OCI-LY7 (cell line): ENCODE measurements at regions not wholly inside any gene's neighbourhood (a gene's known extent, or its start where the extent isn't known, plus 50 kb on each side); places are given as distances from the start of the nearest gene placed in this dataset.

ENCODE experiments used
- BruUV-seq: library from RNA; stranded (reverse); fragments of 400-500 nt; replicated peaks from 2 replicates; lab custom pipeline; 2021; lab: Mats Ljungman, UMichigan
- CTCF ChIA-PET: fragments of 300-600 bp; sonication (Branson Sonifier 250); formaldehyde crosslinking; loops from one replicate; lab custom pipeline; 2022; ENCODE audit warnings: antibody characterized with exemption; ENCODE audit not compliant: unreplicated experiment; lab: Charles Lee
- POLR2A ChIA-PET: fragments of 300-600 bp; sonication (Branson Sonifier 250); formaldehyde crosslinking; loops from one replicate; lab custom pipeline; 2022; ENCODE audit warnings: antibody characterized with exemption; lab: Charles Lee
- DNase-seq: peaks from one replicate; pipeline ENCODE4 v3.0.0-alpha.2; 2015; ENCODE audit warnings: low spot score
- H2AFZ ChIP-seq: fragments of 200-600 bp; sonication (generic), shearing (Covaris generic); 2 replicates; pipeline ENCODE4 v1.6.1; 2014; ENCODE audit warnings: mild to moderate bottlenecking, antibody characterized with exemption, low read length, moderate library complexity
- H3K27ac ChIP-seq: fragments of 200-600 bp; sonication (generic); 2 replicates; pipeline ENCODE4 v1.5.1; 2014; ENCODE audit warnings: mixed run types, low read depth, mild to moderate bottlenecking, moderate library complexity, low read length, inconsistent platforms; ENCODE audit not compliant: poor library complexity, severe bottlenecking
- H3K36me3 ChIP-seq: fragments of 200-600 bp; sonication (generic); 2 replicates; pipeline ENCODE4 v1.6.1; 2014; ENCODE audit warnings: mild to moderate bottlenecking, antibody characterized with exemption, low read length, moderate library complexity, mixed read lengths; ENCODE audit not compliant: insufficient read depth
- H3K4me1 ChIP-seq: fragments of 200-600 bp; sonication (generic); 2 replicates; pipeline ENCODE4 v1.5.1; 2014; ENCODE audit warnings: mild to moderate bottlenecking, low read length; ENCODE audit not compliant: insufficient read depth, poor library complexity, severe bottlenecking
- H3K4me2 ChIP-seq: fragments of 200-600 bp; sonication (generic); 2 replicates; pipeline ENCODE4 v1.6.1; 2014; ENCODE audit warnings: mild to moderate bottlenecking, low read length
- H3K4me3 ChIP-seq: fragments of 200-600 bp; sonication (generic); 2 replicates; pipeline ENCODE4 v1.5.1; 2014; ENCODE audit warnings: mild to moderate bottlenecking, low read depth, low read length; ENCODE audit not compliant: poor library complexity, severe bottlenecking
- H3K79me2 ChIP-seq: fragments of 200-600 bp; sonication (generic); 2 replicates; pipeline ENCODE4 v1.6.1; 2016; ENCODE audit warnings: low read depth, mild to moderate bottlenecking, low read length, moderate library complexity, mixed read lengths; ENCODE audit not compliant: insufficient read depth
- H3K9me2 ChIP-seq: fragments of 200-600 bp; sonication (generic); 2 replicates; pipeline ENCODE4 v1.6.1; 2016; ENCODE audit warnings: mild to moderate bottlenecking, low read length, mixed read lengths; ENCODE audit not compliant: insufficient read depth
- H3K9me3 ChIP-seq: fragments of 200-600 bp; sonication (generic); 2 replicates; pipeline ENCODE4 v1.6.1; 2014; ENCODE audit warnings: mild to moderate bottlenecking, mixed run types, low read length, mixed read lengths
- H4K20me1 ChIP-seq: fragments of 200-600 bp; sonication (generic); 2 replicates; pipeline ENCODE4 v1.6.1; 2014; ENCODE audit warnings: mild to moderate bottlenecking, antibody characterized with exemption, low read length, moderate library complexity, mixed read lengths; ENCODE audit not compliant: insufficient read depth
- CTCF ChIP-seq: fragments of 200-600 bp; sonication (generic); conservative IDR thresholded peaks from 2 replicates; pipeline ENCODE4 v1.5.1; 2014; ENCODE audit warnings: mild to moderate bottlenecking, antibody characterized with exemption, low read length, moderate library complexity, mixed read lengths
- EZH2phosphoT487 ChIP-seq: fragments of 200-600 bp; sonication (generic); IDR thresholded peaks from 2 replicates; pipeline ENCODE4 v1.6.1; 2018; ENCODE audit warnings: low read depth, borderline replicate concordance, mild to moderate bottlenecking, mixed run types, antibody characterized with exemption, low read length, moderate library complexity, mixed read lengths
- intact Hi-C: fragments of 100-400 bp; cut with micrococcal nuclease; formaldehyde crosslinking; loops from one replicate; pipeline ENCODE4 v1.10.0; 2022; ENCODE audit not compliant: unreplicated experiment

- H3K9me2 ChIP-seq, result no peaks in the 10 kb centered on the region
- no peak overlapping the region for H3K4me3 ChIP-seq
- H2AFZ ChIP-seq, result no peak overlapping the region
- H3K36me3 ChIP-seq, result no peaks in the 10 kb centered on the region
- no TSS peak for BruUV-seq
- no peaks in the 10 kb centered on the region for H3K9me3 ChIP-seq
- H3K4me1 ChIP-seq, result no peaks in the 10 kb centered on the region
- no peaks in the 10 kb centered on the region for H4K20me1 ChIP-seq
- no peak for TF ChIP-seq EZH2phosphoT487
- no peak overlapping the region for H3K4me2 ChIP-seq
- CTCF ChIA-PET, result no interaction called here
- intact Hi-C loops, result no loop called here
- DNase-seq, result no peak
- no peaks in the 10 kb centered on the region for H3K79me2 ChIP-seq
- no peak overlapping the region for H3K27ac ChIP-seq
- POLR2A ChIA-PET, result no interaction called here
Measured at GRCh38 chr11:119800171-119800570, 71.2 kb upstream of the NECTIN1 start.

DNA sequence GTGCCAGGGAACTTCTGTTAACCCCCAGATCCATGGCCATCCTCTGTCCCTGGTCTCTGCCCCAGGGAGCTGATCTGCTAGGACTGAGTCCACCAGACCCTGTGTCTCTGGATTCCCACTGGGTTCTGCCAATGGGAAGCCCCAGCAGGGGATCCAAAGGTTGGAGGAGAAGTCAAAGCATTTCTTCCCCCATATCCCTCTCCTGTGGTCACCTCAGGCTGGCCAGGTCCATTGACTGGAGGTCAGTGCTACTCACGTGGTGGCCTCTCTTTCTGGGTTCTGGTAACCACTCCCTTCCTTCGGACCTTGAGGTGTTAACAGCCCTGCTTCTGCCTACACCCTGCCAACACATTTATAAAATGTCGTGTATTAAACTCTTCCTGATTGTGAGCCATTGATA lies 69.7 kb upstream of the NECTIN1 start:
- H2AFZ ChIP-seq, result no peak overlapping the region
- TF ChIP-seq CTCF (no peak), EZH2phosphoT487 (no peak)
- H4K20me1 ChIP-seq, result no peaks in the 10 kb centered on the region
- no peaks in the 10 kb centered on the region for H3K9me3 ChIP-seq
- H3K27ac ChIP-seq, result no peak overlapping the region
- no peaks in the 10 kb centered on the region for H3K36me3 ChIP-seq
- ChIA-PET CTCF (no interaction called here), POLR2A (no interaction called here)
- no peaks in the 10 kb centered on the region for H3K4me1 ChIP-seq
- DNase-seq, result no peak
- no peak overlapping the region for H3K4me2 ChIP-seq
- intact Hi-C loops, result no loop called here
- H3K79me2 ChIP-seq, result no peaks in the 10 kb centered on the region
- BruUV-seq, result no TSS peak
- H3K9me2 ChIP-seq, result no peaks in the 10 kb centered on the region
- H3K4me3 ChIP-seq, result no peak overlapping the region

DNA sequence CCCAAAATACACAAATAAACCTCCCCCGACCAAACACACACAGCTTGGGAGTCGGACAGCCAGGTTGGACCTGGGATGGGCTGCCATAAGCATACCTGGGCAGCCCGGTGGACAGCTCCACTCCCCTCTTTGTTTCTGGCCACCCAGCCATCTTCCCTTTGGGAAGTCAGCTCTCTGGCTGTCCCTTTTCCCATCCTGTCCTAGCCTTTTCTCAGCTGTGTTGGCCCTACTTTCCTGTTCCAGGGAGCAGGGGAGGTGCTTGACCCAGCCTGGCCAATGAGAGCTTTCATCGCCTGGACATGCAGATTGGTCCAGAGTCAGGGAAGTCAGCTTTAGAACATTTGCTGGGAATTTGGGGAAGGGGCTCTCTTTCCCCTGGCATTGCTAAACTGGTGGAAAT lies 68.7 kb upstream of the NECTIN1 start:
- intact Hi-C loops, result no loop called here
- BruUV-seq, result no TSS peak
- TF ChIP-seq CTCF (no peak), EZH2phosphoT487 (no peak)

More for the DNA sequence above, 68.7 kb upstream of the NECTIN1 start:
- POLR2A ChIA-PET, result no interaction called here
- Histone ChIP-seq H3K4me2 (no peak overlapping the region), H3K36me3 (no peaks in the 10 kb centered on the region), H3K9me3 (no peaks in the 10 kb centered on the region), H3K27ac (no peak overlapping the region), H3K4me3 (no peak overlapping the region), H4K20me1 (no peaks in the 10 kb centered on the region), H3K79me2 (no peaks in the 10 kb centered on the region), H2AFZ (no peak overlapping the region), H3K9me2 (no peaks in the 10 kb centered on the region), H3K4me1 (no peaks in the 10 kb centered on the region)
- CTCF ChIA-PET, result no interaction called here
- DNase-seq, result no peak
